ENCODE measurements at regions not wholly inside any gene's neighbourhood (a gene's known extent, or its start where the extent isn't known, plus 50 kb on each side); places are given as distances from the start of the nearest gene placed in this dataset.

DNA sequence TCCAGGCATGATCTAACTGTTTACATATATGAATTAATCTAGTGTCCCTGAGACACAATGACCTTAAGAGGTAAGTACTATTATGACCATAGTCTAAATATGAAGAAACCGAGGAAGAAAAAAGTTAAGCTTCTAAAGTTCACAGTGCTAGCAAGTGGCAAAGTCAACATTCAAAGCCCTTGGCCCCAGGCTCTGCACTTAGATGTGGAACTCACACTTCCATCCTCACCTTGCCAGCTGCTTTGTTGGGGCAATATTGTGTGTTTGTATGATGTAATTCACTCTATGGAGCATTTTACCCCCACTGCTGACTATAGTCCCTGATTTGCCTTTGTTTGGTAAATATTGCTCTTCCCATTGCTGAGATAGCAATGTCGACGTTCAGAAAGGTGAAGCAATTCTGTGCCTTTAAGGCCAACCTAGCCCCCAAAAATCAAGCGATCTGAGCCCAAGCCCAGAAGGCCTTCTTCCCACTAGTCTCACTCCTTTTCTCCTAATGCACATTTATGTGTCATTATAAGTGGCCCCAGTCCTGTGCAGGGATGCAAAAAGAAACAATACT lies 487.6 kb upstream of the ZMIZ1 start:
- TF ChIP-seq TCF12 (IDR thresholded peaks at IDR 0.05; ENCODE audit: low read depth), result no peak

- TF ChIP-seq, protein P1, sequence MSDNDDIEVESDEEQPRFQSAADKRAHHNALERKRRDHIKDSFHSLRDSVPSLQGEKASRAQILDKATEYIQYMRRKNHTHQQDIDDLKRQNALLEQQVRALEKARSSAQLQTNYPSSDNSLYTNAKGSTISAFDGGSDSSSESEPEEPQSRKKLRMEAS (IDR thresholded peaks at IDR 0.05), result no peak
- TF ChIP-seq, protein P2, sequence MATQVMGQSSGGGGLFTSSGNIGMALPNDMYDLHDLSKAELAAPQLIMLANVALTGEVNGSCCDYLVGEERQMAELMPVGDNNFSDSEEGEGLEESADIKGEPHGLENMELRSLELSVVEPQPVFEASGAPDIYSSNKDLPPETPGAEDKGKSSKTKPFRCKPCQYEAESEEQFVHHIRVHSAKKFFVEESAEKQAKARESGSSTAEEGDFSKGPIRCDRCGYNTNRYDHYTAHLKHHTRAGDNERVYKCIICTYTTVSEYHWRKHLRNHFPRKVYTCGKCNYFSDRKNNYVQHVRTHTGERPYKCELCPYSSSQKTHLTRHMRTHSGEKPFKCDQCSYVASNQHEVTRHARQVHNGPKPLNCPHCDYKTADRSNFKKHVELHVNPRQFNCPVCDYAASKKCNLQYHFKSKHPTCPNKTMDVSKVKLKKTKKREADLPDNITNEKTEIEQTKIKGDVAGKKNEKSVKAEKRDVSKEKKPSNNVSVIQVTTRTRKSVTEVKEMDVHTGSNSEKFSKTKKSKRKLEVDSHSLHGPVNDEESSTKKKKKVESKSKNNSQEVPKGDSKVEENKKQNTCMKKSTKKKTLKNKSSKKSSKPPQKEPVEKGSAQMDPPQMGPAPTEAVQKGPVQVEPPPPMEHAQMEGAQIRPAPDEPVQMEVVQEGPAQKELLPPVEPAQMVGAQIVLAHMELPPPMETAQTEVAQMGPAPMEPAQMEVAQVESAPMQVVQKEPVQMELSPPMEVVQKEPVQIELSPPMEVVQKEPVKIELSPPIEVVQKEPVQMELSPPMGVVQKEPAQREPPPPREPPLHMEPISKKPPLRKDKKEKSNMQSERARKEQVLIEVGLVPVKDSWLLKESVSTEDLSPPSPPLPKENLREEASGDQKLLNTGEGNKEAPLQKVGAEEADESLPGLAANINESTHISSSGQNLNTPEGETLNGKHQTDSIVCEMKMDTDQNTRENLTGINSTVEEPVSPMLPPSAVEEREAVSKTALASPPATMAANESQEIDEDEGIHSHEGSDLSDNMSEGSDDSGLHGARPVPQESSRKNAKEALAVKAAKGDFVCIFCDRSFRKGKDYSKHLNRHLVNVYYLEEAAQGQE (IDR thresholded peaks at IDR 0.05; ENCODE audit: low read depth), result no peak
- no peak for TF ChIP-seq CREB1 (IDR thresholded peaks at IDR 0.05; ENCODE audit: low read depth)
- TF ChIP-seq NFIC (IDR thresholded peaks at IDR 0.05), result no peak
- no peak for TF ChIP-seq CEBPB (IDR thresholded peaks at IDR 0.05)
- no peak for TF ChIP-seq FOXM1 (IDR thresholded peaks at IDR 0.05; ENCODE audit: borderline replicate concordance, low read depth)
- no peak for TF ChIP-seq ZBTB7A (IDR thresholded peaks at IDR 0.05; ENCODE audit: low read depth)
- TF ChIP-seq TCF12 (IDR thresholded peaks at IDR 0.05; ENCODE audit: low read depth), result no peak
- TF ChIP-seq YY1 (IDR thresholded peaks at IDR 0.05; ENCODE audit: low read depth), result no peak
- no peak for TF ChIP-seq TAF1 (IDR thresholded peaks at IDR 0.05; ENCODE audit: low read depth)
Measured at GRCh38 chr10:78582540-78582939, 486.2 kb upstream of the ZMIZ1 start.

- TF ChIP-seq CREB1 (IDR thresholded peaks at IDR 0.05; ENCODE audit: low read depth) (no peak), FOXM1 (IDR thresholded peaks at IDR 0.05; ENCODE audit: borderline replicate concordance, low read depth) (no peak), TCF12 (IDR thresholded peaks at IDR 0.05; ENCODE audit: low read depth) (no peak), CEBPB (IDR thresholded peaks at IDR 0.05) (no peak), TAF1 (IDR thresholded peaks at IDR 0.05; ENCODE audit: low read depth) (no peak)
- TF ChIP-seq, protein P2 (IDR thresholded peaks at IDR 0.05; ENCODE audit: low read depth), result no peak
Measured at GRCh38 chr10:78584266-78584665, 484.5 kb upstream of the ZMIZ1 start.

DNA sequence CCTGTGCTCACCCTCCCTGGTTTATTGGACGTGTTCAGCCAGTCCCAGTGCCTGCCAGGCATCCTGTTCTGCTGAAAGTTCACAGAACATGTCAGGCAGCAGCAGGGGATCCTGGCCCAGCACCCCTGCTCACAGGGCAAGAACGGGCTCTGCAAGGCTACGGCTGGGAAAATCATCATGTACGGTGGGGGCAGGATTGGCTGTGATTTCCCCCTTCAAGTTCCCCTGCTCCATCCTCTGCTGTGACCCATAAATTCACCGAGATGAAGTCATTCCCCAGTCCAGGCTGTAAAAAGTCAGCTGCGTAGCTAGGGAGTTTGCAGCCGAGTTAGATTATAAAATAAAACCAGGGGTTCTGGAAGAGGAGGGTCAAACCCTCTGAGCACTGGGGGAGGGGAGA lies 484.1 kb upstream of the ZMIZ1 start:
- TF ChIP-seq NFIC (IDR thresholded peaks at IDR 0.05) (no peak), FOXM1 (IDR thresholded peaks at IDR 0.05; ENCODE audit: borderline replicate concordance, low read depth) (no peak), USF1 (IDR thresholded peaks at IDR 0.05) (no peak), EP300 (IDR thresholded peaks at IDR 0.05; ENCODE audit: borderline replicate concordance) (no peak), CEBPB (IDR thresholded peaks at IDR 0.05) (no peak), CREB1 (IDR thresholded peaks at IDR 0.05; ENCODE audit: low read depth) (no peak)
- TF ChIP-seq, protein P2 (IDR thresholded peaks at IDR 0.05; ENCODE audit: low read depth), result no peak

DNA sequence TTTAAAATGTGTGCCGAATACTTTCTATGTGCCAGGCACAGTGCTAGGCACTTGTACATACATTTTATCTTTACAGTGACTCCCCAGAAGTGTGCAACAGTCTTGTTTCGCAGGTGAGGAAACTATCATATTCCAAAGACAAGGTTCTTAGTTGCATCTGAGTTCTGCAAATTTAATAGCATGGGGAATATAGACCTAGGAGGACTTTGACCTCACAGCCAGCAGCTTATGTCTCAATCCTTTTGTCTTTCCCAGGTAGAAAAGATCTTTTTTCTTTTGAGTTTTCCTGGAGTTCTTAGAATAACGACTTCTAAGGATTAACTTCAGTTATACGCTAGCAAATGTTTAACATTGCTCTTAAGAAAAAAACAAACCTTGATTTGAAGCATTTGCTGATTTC lies 482.8 kb upstream of the ZMIZ1 start:
- TF ChIP-seq USF1 (IDR thresholded peaks at IDR 0.05), result no peak
- TF ChIP-seq TEAD4 (IDR thresholded peaks at IDR 0.05), result no peak
- no peak for TF ChIP-seq EGR1 (IDR thresholded peaks at IDR 0.05)
- TF ChIP-seq TCF12 (IDR thresholded peaks at IDR 0.05; ENCODE audit: low read depth), result no peak
- TF ChIP-seq NFIC (IDR thresholded peaks at IDR 0.05), result no peak
- TF ChIP-seq CREB1 (IDR thresholded peaks at IDR 0.05; ENCODE audit: low read depth), result no peak
- no peak for TF ChIP-seq FOXM1 (IDR thresholded peaks at IDR 0.05; ENCODE audit: borderline replicate concordance, low read depth)
- no peak for TF ChIP-seq ZBTB7A (IDR thresholded peaks at IDR 0.05; ENCODE audit: low read depth)
- TF ChIP-seq TAF1 (IDR thresholded peaks at IDR 0.05; ENCODE audit: low read depth), result no peak
- no peak for TF ChIP-seq EP300 (IDR thresholded peaks at IDR 0.05; ENCODE audit: borderline replicate concordance)
- TF ChIP-seq YY1 (IDR thresholded peaks at IDR 0.05; ENCODE audit: low read depth), result no peak
- no peak for TF ChIP-seq RAD21 (IDR thresholded peaks at IDR 0.05; ENCODE audit: low read depth)
- no peak for TF ChIP-seq CEBPB (IDR thresholded peaks at IDR 0.05)

Measured in Ishikawa (cell line).